ENCODE measurements at regions not wholly inside any gene's neighbourhood (a gene's known extent, or its start where the extent isn't known, plus 50 kb on each side); places are given as distances from the start of the nearest gene placed in this dataset.

DNA sequence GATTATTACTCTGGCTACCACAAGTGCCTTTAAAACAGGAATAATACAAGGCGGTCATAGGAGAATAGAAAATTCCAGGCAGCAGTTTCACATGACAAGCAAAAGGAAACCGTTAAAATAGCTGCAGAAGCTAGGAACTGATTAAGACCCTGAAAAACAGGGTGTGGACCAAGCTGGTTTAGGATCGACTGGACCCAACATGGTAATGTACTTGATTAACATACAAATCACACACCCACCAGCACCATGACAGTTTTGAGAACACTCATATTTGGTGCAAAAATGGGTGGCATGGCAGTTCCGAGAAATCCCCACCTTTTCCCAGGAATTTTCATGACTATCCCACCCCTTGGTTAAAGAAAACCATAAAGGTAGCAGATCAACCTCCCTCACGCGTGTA, 51.9 kb upstream of the TMEM163 start:
- DNase-seq = no peak

DNA sequence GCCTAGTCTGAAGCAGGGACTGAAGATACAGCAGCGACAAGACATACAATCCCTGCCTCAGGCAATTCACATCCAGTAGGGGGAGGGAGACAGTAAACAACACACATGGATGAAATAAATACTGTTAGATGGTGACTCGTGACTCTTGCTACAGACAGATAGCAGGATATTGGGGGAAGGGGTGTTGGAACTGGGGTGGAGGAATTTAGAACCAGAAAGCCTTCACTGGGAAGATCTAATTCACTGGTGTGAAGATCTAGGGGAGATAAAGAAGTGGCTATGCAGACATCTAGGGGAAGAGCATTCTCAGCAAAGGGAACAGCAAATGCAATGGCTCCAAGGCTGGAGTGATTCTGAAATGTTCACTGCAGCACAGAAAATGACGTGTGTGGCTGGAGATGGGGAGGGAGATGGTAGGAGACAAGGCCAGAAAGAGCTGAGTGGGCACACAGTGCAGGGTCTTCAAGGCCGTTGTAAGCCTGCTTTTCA, 52.6 kb upstream of the TMEM163 start:
- DNase-seq = no peak

DNA sequence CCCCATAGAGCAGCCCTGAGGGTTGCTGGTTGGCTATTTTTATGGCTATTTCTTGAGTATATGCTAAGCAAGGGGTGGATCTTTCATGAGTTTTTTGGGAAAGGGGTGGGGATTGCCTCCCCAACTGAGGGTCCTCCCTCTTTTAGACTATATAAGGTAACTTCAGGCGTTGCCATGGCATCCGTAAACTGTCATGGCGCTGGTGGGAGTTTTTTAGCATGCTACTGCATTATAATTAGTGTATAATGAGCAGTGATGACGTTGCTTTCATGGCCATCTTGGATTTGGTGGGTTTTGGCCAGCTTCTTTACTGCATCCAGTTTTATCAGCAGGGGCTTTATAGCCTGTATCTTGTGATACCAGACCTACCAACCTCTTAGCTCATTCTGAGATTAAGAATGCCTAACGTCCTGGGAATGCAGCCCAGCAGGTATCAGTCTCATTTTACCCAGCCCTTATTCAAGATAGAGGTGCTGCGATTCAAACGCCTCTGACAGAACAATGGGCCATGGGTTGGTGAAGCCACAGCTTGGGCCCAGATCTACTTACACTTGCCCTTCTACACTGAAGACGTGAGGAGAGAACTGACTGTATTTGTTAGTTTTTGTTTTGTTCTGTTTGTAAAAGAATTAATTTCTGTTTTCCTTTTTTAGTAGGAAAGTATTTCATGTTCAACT, 53.8 kb upstream of the TMEM163 start:
- DNase-seq = no peak

DNA sequence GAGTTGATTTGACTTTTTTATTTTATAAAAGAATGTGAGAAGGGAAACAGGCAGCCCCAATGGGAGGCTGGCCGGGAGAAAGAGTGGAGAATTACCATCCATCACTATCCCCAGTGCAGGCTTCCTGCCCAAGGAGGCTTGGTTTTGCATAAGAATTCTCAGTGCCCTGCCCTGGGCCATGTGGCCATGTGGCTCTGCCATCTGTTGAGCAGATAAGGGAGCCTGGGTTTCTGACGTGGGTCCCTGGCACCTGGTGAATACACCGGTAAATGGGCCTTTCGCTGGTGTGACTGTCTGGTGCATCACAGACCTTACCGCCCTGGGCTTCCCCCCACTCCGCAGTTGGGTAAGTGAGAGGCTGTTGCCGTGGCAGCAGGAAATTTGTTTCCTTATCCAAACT, 54.5 kb upstream of the TMEM163 start:
- DNase-seq = no peak

DNA sequence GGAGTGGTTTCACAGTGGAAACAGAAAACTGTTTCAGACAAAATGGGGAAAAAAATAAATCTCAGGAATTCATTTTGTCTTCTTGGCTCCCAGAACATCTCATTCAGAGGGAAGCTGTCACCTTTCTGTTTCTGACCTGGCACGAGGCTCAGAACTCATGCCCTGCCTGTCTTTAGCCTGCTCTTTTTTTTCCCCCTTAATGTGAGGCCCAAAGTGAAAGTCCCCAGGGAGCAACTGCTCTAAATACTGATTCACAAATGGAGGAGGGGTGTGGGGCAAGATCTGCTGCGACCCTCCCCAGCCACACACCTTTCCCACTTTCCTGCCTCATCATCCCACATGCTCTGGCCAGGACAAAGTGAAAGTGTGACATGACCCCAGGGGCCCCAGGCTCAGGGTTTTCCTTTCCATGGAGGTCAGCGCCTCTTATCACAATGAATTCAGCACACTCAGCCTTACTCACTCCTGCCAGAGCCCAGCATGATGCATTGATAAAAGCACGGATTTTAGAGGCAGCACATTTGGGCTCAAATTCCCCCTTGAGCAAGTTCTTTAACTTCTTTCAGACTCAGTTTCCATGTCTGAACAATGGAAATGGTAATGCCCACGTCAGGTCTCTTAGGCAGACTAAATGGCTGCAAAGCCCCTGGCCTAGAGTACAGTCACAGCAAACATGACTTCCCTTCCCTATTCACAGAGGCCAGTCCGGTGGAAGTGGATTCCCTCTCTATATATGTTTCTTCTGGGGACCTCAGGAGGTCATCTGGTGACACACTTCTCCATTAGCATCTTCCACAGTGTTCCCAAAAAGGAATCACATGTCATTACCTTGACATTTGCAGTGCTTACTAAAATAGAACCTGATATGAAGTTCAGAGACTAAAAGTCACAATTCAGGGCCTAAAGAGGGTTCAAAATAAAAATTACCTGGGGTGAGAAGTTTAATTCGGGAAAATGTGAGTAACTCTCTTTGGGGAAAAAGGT, 55.3 kb upstream of the TMEM163 start:
- DNase-seq = no peak

DNA sequence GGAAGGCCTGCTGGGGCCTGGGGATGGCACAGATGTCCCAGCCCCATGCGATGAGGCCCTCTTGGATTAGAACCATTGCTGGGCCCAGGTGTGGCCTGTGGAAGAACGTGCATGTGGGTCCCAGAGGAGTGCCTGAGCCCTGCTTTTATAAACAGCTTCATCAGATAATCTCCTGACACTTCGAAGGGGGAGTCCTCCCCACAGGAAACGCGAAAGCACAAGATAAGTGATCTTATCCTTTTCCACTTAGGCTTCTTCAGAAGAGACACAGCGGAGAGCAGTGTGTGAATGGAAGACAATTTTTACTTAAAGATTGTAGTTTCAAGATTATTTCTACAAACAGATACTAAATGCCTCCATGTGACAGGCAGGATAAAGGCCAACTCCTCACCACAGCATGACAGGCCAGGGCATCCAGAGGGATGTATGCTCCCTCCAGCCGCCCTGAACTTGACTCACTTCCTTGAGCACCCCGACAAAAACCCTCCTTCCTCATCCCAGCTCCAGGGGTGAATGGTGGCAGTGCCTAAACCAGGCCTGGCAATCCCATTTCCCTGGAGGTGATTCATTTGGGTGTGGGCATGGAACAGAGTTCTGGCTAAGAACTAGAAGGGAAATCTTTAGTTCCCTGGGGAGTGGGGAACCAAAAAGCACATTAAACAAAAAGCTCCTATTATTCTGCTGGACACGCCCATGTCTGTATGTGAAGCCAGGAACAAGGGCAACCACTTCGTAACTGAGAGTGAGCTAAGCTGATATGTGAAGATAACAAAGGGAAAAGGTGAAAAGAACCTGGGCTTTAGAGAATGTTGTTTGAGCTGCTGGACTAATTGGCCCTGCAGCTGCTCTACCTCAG, 56.2 kb upstream of the TMEM163 start:
- DNase-seq = peak in 2 of 4 experiments; percentile 26 to 44

DNA sequence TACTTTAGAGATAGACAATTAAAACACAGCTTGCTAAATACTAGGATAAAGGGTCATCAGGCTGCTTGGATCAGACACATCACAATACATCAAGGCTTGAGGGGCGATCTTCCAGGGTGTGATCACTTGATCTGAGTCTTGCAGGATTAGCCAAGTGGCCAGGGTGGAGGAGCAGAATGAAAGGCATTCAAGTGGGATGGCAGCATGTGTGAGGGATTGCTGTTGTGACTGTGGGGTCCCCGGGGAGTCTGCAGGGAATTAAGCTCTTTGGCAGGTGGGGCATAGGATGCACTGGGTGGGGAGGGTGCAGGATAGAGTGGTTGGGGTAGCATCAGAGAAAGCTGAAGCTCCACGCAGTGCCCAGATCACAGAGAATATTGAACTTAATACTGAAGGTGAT, 58.0 kb upstream of the TMEM163 start:
- DNase-seq = no peak

DNA sequence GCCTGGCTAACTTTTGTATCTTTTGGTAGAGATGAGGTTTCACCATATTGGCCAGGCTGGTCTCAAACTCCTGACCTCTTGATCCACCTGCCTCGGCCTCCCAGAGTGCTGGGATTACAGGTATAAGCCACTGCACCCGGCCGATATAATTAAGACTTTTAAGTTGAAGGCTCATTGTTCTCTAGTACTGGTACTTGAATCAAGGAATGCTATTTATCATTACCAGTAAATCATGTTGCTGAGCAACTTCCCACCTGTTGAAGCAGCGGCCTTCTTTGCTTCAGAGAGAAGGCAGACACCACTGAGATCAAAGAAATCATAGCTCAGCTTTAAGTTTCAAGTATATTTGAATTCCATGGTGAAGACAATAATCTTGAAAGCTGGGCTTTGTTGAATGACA, 58.8 kb upstream of the TMEM163 start:
- no peak for DNase-seq

DNA sequence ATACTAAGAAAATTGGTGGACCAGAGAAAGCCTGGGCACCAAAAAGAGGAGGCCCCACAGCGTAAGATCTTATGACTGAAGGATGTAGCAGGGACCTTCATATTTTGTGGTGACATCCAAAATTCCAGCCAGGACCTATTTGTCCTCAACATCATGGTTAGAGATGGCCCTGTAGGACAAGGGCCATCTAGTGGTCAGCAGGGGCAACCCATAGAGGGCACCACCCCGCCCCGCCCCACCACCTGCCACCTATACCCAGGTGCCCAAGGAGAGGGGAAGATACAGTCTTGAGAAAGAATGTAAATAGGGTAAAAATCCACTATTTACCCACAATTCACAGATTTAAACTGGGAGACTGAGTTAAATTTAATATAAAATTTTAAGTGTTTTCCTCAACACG, 59.6 kb upstream of the TMEM163 start:
- DNase-seq = no peak

DNA sequence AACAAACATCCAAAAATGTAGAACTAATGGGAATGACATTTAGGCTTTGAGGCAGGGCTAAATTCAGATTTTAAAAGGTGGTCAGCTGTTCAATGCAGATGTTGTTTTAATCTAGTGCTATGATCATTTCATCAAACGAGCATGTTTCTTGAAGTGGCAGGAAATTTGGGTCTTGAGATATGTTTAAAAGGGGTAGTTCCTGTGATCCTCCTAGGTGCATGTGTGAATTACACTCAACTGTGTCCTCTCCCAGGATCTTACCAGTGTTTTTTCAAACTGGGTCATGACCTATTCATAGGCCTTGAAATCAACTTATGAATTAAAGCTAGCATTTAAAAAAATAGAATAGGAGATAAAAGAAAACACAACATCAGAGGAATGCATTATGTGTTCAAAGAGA, 57.4 kb upstream of the ACMSD start:
- DNase-seq = no peak

DNA sequence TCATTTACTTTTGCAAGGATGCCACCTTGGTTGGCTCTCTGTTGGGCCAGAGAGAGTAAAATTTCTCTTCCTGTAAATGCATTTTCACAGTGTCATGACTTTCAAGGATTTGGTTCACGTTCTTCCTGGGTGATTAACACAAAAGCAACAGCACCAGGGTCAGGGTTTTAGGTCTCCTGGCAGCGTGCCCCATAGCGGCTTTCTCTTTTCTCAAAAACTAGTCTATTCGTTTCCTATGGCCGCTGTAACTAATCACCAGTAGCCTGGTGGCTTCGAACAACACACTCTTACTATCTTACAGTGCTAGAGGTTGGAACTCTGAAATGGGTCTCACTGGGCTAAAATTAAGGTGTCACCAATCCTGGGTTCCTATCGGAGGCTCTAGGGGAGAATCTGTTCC, 56.3 kb upstream of the ACMSD start:
- no peak for DNase-seq

DNA sequence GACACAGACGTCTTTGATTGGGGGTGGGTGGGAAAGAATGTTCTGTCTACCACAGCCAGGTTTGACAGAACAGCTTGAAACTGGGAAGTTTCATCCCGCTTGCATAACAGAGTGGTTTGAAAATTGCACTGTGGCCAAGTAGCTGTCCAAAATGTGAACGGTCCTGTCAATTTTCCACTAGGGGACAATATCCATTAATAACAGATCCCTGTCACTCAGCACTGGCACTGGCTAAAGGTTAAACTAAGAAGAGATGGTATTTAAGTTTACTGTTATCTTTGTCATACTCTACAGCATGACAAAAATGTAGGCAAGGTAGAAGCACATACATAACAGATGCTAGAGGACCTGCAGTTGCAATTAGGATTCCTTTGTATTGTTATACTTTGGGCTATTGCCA, 55.6 kb upstream of the ACMSD start:
- peak; percentile 68 to 91 (median 78) for DNase-seq

DNA sequence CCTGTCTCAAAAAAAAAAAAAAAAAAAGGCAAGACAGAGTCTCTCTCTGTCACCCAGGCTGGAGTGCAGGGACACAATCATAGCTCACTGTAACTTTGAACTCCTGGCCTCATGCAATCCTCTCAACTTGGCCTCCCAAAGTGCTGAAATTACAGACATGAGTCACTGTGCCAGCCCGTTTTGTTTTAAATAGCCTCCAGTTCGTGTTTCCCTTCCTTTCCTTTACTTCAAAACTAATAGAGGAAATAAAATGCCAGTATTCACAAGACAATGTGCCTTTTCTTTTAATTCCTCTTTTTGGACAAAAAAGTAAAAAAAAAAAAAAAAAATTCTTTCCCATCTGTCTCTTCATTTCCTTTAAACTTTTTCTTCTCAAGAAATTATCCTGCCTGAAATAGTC, 54.5 kb upstream of the ACMSD start:
- DNase-seq = peak; percentile 68 to 89 (median 80)

DNA sequence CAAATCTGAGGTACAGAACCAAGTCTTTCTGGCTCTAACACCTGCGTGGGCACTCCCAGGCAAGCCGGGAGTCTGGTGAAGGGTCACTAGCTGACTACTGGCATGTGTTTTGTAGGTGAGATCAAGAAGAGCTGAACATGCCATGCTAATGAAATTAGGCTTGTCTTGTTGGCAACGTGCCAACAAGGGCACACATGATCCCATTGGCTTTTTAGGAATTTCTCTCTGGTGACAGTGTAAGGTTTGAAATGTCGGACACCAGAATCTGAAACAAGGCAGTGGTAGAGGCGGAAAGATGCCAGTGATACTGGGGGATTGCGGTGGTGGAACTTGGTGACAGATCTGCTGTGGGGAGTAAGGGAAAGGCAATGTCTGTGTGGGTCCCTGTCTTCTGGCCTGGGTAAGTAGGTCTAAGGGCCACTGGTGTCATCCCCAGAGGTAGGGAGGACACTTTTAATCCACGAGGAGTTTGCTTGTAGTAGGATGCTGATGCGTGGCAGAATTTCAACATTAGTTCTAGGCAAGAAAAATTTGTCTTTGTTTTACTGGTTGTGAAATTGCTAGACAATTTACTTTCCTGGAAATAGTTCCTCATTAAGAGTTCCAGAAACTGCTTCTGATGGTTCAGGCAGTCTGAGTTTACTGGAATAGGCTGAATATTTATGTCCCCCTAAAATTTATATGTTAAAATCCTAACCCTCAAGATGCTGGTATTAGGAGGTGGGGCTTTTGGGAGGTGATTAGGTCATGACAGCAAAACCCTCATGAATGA, 52.6 kb upstream of the ACMSD start:
- peak in 3 of 4 experiments; percentile 11 to 68 (median 52) for DNase-seq

DNA sequence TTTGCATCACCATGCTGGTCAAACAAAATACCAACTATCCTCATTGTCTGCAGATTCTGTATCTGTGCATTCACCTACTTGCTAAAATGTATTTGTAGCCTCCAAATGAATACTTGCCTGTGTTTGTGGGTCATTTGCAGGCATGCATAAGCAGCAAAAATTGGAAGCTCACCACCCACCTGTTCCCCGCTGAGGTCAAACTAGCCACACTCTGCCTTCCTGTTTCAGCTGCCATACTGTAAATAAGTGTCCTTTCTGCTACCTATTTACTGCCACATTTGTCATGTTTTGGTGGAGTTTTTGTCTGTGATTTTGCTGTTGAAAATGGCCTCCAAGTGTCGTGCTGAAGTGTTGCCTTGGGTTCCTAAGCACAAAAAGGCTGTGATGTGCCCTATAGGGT, 50.0 kb upstream of the ACMSD start:
- no peak for DNase-seq
